HG03139 (cell line): ENCODE measurements at regions not wholly inside any gene's neighbourhood (a gene's known extent, or its start where the extent isn't known, plus 50 kb on each side); places are given as distances from the start of the nearest gene placed in this dataset.
"Not testable (repeated sequence)": the region's sequence is repeated elsewhere in the genome, so short reads cannot be mapped to it uniquely, and the experiment has no call there.

ENCODE experiments used
- ATAC-seq: cut with Tn5 transposase; IDR thresholded peaks from one replicate; pipeline ENCODE4 v1.9.1; 2021; ENCODE audit not compliant: unreplicated experiment

DNA sequence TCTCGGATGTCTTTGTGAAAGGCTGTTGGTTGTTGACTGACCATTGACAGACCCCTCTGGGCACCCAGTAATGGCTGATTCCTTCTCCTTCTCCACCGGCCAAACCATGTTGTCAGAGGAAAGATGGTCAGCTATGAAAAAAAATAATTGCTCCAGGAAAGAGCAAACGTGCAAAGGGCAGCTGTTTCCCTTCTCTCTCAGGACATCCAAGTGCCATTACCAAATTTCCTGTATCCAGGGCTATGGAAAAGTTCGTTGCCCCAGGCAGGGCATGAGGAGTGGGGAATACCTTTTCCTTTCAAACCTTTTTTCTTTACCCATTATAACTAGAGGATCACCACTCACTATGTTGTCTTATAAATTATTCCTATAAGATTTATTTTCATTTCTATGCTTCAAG lies 321.5 kb upstream of the HNRNPA3 start:
- ATAC-seq, result no peak

DNA sequence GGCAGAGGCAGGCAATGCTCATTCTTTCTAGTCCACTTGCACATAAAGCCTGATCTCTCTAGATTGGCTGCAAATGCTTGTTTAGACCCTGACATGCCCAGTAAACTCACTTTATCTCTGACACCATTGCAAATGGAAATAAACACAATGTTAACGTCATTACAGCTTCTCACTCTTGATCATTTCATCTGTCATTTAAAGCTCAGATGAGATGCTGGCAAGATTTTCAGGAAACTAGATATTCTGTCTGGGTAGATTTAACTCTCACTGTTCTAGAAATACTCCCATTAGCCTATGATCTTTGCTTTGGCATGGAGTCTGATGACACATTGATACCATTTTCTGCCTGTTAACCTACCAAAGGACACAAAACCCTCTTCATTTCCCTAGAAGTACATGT lies 320.7 kb upstream of the HNRNPA3 start:
- no peak for ATAC-seq

DNA sequence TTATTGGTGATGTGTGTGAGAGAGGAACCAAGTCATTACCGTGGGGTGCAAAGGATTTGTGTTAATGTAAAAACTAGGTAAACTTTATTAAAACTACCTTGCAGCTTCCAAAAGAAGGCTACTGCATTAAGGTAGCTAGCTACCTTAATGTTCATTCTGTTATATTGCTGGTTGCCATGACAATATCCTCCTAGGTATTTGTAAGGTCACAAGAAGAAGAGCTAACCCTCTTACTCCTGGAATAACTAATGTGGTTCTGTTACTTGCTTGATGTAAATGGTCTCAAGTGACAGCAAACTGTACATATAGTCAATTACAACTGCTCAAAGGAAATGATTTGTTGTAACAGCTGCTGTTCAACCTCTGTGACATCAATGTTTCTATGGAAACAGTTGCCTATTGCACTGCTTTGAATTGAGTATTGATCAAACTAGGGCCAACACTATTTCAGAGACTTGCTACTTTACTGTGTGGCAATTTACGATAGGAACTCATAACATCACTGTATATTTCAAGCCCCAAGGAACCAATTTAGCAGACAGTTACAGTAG lies 319.8 kb upstream of the HNRNPA3 start:
- ATAC-seq, result no peak

DNA sequence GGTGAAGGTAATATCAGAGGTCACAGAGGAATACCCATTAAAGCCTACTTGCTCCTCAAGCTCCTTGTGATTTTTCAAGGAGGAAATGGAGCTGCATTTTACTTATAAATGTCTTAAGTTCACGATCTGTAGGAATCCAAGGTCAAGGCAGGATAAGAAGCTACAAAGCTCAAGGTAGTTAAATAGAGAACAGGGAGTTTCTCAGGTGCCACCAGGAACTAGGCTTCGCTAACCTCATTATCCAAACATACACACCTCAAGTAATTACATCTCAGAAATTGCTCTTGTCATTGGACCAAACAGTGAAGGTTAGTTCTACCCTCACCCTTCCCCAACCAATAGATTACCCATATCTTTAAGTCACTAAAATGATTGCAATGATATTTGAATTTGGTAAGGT lies 317.4 kb upstream of the HNRNPA3 start:
- ATAC-seq, result no peak

DNA sequence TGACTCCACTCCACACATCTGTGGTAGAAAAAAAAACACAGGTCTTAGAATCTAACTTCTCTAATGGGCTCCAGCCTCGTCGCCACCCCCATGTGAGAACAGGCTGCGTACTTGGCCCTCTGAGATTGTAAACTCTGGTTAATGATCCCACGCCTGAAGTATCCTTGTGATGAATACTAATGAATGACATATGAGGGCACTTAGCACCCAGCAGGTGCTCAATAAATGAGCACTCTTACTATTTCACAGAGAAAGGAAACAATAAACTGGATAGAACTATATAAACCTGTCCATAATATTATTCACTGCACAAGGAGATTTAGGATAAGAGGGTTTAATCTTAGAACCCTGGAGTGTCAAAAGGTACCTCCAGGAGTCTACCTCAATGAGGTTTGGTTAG lies 310.1 kb upstream of the HNRNPA3 start:
- no peak for ATAC-seq

DNA sequence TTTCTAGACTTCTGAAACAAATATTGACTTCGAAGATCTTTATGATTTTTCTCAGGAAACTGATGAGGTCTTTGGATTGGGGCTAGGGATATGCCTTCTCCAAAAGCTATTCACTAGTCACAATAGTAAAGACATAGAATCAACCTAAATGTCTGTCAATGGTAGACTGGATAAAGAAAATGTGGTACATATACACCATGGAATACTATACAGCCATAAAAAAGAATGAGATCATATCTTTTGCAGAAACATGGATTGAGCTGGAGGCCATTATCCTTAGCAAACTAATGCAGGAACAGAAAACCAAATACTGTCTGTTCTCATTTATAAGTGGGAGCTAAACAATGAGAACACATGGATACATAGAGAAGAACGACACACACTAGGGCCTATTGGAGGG lies 308.5 kb upstream of the HNRNPA3 start:
- ATAC-seq, result not testable (repeated sequence)

DNA sequence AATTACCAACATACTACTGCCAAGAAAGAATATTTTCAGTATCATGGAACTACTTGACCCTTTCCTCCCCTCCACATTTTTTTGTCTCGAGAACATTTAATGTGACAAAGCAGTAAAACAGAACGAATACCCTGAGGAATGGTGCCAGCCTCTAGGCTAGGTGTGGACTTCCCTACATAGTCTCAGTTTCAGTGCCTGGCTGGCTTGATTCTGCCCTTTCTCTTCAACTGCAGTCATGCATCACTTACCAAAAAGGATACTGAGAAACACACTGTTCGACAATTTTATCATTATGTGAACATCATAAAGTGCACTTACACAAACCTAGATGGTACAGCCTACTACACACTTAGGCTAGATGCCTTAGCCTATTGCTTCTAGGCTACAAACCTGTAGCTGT lies 305.3 kb upstream of the HNRNPA3 start:
- ATAC-seq, result no peak

DNA sequence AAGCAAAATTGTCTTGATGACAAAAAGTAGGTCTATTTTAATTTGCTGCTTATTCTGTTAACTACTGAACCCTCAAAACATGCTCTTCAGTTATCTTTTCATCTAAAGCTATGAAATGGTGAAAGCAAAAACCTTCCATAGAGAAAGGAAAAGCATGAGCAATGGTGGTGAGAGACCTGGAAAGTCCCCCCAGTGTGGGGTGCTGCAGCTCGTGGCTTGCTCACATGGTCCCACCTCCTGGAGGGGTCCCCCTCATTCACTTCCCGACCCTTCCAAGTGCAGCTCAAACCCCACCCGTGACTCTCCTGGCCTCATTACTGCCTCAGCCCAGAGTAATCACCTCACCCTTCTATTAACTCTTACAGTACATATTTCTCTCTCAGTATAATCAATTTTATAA lies 301.8 kb upstream of the HNRNPA3 start:
- ATAC-seq, result no peak

DNA sequence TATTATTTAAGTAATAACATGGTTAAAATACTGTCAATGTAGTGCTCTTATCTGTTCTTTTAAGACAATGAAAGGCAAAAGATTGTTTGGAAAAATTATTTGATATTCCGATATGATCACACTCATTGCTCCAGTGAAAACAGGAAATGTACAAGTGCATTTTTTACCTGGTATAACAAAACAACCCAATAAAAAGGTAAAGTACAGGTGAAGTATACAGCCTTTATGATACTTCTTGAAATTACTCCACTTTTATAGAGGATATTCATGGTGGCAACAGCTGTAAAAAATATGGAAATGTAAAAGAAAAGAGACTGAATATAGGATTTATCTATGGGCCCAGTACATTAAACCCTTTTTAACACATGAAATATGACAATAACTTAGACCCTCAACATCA lies 298.6 kb upstream of the HNRNPA3 start:
- ATAC-seq, result no peak

DNA sequence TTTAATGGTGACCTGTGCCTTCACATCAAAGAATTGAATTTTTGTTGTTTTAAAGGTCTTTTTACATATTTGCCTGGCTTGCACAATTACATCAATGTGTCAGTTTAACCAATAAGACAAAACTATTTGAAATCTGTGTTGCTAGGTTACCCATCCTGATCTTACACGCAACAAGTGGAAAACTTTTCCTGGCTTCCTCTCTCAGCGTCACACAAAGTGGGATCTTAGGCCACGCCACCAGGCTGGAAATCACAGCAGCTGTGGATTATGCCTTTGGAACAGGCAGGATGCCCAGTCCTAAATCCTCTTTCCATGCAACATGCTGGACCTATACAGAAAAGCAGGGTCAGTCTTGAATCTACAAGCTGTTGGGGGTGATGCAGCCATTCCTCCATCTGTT lies 298.2 kb upstream of the HNRNPA3 start:
- no peak for ATAC-seq

DNA sequence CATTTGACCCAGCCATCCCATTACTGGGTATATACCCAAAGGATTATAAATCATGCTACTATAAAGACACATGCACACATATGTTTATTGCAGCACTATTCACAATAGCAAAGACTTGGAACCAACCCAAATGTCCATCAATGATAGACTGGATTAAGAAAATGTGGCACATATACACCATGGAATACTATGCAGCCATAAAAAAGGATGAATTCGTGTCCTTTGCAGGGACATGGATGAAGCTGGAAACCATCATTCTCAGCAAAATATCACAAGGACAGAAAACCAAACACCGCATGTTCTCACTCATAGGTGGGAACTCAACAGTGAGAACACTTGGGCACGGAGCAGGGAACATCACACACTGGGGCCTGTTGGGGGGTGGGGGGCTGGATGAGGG lies 290.0 kb upstream of the HNRNPA3 start:
- ATAC-seq, result not testable (repeated sequence)

DNA sequence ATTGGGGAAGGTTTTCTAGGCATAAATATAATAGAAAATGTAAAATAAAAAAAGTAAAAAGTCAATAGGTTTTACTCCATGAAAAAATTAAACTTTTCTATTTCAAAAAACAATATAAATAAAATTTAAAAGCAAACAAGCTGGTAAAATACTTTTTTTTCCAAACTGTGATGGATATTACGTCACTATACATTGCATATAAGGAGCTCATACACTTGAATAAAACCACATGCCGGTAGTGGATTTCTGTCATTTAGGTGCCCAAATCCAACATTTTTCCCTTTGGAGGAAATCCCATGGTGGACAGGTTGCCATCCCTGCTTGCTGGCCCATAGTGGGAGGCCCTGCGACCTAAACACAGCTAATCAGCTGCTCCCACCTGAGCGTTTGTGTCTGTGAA lies 289.4 kb upstream of the HNRNPA3 start:
- no peak for ATAC-seq

DNA sequence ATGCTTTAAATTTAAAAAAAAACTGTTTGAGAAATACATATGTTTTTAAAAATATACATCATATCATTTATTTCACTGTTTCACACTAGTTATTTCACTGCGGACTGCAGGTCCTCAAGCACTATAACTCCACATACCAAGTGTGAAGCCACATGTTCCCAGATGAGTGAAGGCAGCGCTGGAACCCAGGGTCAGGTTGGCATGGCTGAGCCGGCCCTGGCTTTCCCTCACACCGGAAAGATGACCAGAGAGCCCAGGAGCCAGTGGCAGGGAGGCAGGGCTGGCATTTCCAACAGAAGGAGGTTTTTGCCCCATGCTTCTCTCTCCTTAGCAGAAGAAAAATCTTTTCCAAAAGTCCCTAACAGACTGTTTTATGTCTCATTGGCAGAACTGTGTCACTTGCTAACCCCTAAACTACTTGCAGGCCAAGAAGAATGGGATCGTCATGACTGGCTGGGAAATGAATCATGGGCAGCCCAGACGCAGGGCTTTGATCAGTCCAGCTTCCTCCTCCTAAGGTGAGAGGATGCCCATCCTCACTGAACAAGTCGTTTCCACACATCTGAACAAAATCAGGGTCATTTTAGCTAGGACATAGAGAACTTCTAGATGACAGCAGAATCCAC lies 287.6 kb upstream of the HNRNPA3 start:
- no peak for ATAC-seq

DNA sequence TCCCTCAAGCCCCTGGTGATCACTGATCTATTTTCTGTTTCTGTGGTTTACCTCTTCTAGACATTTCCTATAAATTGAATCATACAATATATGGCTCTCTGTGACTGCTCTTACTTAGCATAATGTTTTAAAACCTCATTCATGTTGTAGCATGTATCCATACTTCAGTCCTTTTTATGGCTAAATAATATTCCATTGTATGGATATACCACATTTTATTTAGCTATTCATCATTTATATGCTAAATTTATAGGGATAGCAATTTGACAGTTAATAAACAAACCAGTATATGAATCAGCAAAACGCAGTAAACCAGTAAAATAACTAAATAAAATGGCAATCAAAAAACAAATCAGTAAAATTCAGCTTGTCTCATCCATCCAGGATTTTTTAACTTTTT lies 286.1 kb upstream of the HNRNPA3 start:
- ATAC-seq, result no peak

DNA sequence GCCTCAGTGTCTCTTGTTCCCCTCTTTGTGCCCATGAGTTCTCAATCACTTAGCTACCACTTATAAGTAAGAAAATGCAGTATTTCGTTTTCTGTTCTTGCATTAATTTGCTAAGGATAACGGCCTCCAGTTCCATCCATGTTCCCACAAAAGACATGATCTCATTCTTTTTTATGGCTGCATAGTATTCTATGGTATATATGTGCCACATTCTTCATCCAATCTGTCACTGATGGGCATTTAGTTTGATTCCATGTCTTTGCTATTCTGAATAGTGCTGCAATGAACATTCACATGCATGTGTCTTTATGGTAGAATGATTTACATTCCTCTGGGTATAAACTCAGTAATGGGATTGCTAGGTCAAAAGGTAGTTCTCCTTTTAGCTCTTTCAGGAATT lies 283.2 kb upstream of the HNRNPA3 start:
- not testable (repeated sequence) for ATAC-seq

DNA sequence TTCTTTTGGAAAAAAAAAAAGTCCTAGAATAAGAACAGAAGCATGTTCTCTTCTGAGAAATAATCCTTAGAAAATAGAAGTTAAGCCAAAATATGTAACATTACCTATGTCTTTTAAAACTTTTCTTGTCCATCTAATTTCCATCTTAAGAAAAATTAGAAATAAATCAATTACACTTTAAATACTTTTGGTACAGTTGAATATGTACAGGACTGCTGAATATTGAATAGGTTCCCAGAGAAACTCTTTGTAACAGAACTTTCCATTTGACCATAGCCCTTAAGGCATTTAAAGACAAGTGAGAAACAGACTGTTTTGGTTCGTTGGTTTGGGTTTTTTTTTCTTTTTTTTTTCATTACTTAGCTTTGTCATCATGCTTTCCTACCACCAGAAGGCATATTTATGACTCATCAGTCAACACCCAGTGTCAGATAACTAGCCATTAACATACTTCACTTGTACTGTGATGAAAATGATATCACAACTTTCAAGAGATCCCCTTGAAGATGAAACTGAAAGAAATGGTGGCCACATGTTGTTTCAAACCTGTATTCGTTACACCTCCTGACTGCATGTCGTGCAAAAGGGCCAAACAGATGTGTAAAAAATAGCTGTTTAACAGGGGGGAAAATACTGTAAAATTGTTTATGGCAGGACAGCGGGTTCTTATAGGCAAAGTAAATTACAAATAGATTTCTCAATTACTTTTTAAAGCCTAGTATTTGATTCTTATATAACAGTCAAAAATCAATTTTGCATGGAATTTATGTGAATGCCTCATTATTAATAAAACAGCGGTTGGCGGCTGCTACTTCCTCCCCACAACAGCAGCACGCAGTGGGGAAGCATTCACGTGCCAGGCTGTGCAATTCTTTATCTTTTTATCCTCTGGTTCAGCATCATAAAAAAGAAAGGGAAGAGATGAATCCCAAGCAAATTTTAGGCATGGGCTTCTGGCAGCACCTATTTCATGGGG lies 280.7 kb upstream of the HNRNPA3 start:
- ATAC-seq, result peak; percentile 97

DNA sequence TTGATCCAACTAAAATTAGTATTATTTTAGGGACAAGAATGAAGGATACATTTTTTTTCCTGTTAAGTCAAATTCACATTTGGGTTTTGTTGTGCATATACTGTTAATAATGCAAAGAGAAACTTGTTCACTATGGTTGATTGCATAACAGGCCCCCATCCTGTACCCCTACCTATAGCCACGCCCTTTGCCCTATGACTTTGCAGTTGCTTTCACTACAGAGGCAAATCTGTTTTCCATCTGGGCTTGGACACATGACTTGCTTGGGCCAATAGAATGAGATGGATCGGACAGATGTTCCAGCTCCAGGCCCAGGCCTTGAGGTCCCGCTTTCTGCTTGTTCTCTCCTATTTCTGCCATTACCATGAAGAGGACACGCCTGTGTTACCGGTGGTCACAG lies 278.5 kb upstream of the HNRNPA3 start:
- ATAC-seq, result no peak

DNA sequence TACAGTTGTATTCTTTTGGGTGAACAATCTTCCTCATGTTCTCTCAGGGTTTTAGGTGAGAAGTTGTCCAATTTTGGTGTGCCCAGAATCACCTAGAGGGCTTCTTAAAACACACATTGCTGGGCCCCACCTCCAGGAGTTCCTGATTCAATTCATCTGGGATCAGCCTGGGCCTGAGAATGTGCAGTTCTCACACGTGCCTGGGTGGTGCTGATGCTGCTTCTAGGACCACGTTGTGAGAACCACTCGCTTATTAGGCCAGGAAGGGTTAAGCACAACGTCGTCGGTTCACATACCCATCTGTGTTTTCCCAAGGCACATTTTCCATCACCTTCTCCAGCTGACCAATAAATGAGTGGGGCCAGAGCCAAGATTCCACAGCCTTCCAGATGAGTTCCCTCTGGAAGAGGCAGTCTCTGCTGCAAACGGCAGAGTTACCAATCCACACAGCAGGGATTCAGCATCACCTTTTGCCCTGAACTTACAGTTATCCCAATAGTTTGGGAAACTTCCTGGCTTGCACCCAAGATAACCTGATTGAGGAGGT lies 277.7 kb upstream of the HNRNPA3 start:
- no peak for ATAC-seq

DNA sequence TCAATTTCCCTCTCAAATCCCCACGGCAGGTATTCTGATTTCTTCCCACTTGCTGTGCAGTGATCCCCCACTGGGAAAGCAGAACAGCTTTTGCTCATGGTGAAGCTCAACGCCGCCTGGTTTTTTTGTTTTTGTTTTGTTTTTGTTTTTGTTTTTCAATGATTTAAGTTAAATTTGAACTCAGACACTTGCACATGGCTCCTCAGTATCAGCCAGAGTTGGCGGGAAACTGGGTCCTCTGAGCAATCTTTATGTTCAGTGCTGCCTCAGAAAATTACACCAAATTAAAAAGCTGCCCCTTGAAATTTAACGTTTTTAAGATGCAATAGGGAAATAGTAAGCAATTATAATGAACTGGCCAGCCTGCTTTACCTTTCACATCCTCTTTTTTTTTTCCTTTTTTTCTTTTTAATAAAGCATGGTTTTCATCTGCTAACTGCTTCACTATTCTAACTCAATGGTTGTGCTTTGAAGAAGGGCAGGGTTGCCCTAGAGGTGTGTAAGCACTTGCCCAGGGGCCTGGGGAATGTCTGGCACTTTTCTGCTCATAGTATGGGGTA lies 277.0 kb upstream of the HNRNPA3 start:
- no peak for ATAC-seq

DNA sequence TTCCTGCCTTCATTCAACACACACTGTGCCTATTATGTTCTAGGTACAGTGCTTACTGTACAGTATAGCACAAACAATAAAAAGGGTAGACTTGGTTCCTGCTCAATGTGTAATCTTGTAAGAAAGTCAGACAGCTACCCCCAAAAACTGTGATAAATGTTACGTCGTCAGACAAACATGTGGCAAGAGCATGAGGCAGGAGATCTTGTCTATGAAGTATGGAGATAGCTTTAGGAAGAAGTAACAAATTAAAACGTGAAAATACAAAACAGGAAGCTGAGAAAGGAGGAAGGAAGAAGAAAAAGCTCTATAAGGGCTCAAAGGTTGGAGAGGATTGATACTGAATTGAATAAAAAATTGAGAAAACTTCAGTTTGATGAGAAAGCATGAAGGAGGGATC lies 276.2 kb upstream of the HNRNPA3 start:
- no peak for ATAC-seq

DNA sequence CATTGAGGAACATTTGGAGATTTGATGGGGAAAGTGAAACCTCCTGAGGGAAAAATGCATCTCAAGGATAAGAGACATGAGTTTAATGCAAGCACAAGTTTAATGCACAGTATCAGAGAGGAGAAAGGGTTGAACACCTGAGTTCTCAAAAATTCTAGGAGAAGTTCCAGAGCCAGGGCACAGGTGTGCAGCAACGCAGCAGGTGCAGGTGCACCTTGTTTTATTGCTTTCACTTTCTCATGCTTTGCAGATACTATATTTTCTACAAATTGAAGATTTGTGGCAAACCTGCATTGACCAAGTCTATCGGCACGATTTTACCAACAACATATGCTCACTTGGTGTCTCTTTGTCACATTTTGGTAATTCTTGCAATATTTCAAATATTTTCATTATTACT lies 267.6 kb upstream of the HNRNPA3 start:
- ATAC-seq, result no peak

DNA sequence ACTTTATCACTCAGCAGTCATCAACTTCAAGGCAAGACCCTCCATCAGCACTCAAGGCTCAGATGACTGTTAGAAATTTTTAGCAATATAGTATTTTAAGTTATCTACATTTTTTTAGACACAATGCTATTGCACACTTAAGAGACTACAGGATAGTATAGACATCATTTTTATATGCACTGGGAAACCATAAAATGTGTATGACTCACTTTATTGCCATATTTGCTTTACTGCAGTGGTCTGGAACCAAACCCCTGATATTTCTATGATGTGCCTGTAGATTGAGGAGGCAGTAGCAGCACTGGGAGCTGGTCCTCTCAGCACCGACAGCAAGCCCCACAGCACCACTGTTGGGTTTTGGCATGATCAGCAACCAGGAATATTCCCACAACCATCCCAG lies 264.8 kb upstream of the HNRNPA3 start:
- ATAC-seq, result no peak
